ENCODE measurements at regions not wholly inside any gene's neighbourhood (a gene's known extent, or its start where the extent isn't known, plus 50 kb on each side); places are given as distances from the start of the nearest gene placed in this dataset.

DNA sequence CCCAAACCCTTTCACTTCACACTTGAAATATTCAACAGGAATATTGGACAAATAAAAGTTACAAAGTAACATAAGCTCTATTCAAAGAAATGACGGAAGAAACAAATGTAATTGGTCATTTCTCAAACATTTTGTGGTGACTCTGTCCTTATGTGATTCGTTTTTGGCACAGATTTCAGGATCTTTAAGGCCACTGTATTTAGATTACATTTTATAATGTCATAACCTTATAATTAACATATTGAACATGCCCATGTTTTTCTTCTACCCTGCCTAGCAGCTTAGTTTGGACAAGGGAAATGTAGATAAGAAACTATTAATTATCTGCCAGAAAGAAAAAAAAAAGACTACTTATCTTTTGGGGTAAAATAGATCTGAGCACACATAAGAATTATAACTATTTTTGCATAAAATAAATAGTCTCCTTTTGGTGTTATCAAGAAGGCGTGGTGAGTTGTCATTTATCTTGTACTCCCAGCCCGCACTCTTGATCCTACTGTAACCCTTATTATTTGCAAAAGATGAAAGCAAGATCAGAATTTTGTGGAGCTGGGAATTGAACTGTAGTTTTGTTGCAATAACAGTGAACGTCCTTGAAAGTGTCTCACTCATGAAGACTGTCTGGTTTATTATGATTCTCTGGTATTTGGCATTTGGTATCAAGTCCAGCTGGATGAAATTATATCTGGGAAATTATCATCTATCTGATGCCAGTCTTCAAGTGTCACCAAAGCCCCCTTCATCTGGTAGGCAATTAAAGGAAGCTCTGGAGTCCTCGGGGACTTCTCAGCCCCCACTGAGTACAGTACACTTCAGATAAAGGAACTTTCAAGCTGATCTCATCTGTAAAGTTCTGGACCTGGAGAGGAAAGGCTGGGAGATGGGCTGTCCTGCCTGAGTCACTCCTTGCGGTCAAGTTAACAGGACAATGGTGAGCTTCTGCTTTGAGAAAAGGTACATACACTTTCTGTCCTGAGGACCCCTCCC lies 175.7 kb upstream of the INHBA start:
- TF ChIP-seq, protein P1, sequence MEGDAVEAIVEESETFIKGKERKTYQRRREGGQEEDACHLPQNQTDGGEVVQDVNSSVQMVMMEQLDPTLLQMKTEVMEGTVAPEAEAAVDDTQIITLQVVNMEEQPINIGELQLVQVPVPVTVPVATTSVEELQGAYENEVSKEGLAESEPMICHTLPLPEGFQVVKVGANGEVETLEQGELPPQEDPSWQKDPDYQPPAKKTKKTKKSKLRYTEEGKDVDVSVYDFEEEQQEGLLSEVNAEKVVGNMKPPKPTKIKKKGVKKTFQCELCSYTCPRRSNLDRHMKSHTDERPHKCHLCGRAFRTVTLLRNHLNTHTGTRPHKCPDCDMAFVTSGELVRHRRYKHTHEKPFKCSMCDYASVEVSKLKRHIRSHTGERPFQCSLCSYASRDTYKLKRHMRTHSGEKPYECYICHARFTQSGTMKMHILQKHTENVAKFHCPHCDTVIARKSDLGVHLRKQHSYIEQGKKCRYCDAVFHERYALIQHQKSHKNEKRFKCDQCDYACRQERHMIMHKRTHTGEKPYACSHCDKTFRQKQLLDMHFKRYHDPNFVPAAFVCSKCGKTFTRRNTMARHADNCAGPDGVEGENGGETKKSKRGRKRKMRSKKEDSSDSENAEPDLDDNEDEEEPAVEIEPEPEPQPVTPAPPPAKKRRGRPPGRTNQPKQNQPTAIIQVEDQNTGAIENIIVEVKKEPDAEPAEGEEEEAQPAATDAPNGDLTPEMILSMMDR (IDR thresholded peaks at IDR 0.05), result no peak
- TF ChIP-seq POLR2A (IDR thresholded peaks at IDR 0.05) (no peak), POLR2AphosphoS5 (IDR thresholded peaks at IDR 0.05) (no peak)

Data from gastroesophageal sphincter (tissue), 3 donors.